ENCODE measurements at regions not wholly inside any gene's neighbourhood (a gene's known extent, or its start where the extent isn't known, plus 50 kb on each side); places are given as distances from the start of the nearest gene placed in this dataset.

DNA sequence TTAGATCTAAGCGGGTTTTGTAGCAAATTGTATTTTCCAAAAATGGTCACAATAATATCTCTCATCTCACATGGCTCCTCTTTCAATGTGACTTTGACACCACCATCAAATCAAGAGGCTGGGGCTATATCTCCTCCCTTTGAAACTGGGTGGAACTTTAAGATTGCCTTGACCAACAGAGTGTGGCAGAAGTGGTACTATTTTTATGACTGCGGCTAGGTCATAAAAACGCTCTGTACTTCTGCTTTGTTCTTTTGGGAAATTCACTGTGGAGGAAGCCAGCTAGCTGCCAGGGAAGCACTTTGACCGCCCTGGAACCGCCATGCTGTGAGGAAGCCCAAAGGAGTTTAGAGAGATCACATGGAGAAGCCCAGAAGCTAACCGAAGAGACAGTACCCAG lies 50.7 kb upstream of the ACOT11 start:
- peak in 3 of 4 experiments; percentile 20 to 33 (median 26) for DNase-seq

DNA sequence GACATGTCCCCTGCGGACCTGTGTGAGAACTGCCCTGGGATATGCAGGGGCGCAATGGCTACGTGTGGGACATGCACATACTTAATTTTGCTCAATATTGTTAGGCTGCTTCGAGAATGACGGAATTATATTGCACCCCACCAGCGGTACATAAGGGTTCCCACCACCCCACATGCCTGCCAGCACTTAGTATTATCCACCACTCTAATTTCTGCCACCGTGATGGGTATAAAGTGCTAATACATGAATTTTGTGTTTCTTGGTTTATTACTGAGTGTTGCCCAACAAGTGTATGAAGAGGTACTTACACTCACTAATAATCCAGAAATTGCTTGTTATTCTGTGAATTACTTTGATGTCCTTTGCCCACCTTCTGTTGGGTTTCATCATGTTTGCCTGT lies 52.1 kb upstream of the ACOT11 start:
- no peak for DNase-seq

DNA sequence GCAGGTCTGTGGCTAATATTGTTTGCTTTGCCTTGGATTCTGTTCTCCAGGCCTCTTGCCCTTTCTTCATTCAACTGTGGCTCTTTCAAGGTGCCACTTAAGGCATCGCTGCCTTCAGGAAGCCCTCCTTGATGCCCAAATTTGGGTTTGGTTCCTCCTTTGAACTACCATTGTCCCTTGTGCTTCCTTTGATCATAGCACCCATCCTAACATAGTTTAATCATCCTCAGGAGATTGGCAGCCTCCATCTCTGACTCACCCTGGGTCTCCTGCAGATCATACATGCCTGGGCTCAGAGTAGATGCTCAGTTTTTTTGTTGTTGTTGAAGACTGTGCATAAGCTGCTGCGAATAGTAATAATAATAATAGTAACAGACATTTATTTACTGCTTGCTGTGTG lies 54.4 kb upstream of the ACOT11 start:
- no peak for DNase-seq

DNA sequence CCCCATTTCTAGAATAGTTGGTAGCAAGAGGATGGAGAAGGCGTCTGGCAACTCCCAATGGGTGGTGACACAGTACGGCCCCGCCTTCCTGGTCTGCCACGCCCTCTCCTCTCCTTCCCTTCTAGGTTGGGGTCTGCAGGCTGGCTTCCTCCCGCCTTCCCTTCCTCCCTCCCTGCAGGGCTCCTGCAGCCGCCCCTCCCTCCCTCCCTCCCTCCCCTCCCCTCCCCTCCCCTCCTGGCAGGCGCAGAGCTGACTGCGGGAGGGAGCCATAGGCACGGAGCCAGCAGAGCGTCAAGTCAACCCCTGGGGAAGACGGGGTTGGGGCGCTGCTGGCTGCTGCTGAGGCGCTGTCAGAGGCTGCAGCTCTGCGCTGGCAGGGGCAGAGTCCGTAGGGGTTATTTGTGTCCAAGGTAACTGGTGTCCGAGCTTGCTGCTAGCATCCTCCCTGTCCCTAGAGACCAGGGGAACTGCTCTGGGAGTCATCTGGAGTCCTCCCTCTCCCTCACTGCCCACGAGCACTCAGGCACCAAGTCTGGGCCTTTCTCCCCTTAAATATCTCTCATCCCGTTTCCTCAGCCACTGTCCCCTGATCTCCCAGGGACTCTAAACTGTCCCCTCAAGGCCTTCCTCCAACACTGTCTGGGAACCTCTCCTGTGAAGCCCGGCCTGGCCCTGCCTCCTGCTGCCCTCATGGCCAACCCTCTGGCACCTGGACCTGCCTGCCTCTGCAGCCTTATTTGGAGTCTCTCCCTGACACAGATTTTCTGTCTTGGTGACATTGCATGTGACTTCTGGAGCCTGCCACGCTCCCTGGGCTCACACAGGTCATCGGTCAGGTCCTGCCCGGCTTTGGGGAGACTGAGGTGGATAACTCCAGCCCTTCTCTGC lies 57.4 kb upstream of the ACOT11 start:
- peak in 1 of 4 experiments; percentile 26 for DNase-seq

DNA sequence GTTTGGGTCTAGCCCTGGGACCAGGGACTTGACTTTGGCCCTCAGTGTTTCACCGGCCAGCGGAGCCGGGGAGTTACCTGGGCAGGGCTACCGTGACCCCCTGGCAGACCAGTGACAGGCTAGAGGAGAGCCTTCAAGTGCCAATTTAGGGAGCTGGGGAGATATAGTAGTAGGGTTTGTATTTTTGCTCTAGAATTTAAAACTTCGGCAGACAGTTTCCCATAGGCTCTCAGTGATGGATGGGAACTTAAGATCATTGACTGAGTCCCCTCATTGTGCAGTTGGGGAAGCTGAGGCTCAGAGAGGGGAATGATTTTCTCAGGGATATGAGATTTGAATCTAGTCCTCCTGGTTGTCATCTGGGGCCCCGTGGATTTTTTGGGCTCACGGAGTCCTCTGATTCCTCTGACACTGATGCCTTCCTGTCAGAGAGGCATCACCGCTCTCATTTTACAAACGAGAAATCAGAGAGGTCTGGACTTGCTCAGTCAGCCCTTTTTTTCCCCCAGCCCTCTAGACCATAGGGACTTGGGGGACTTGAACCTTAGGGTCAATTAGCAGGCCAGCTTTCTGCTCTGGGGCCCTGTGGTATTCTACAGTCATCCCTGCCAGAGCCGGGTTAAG lies 58.3 kb upstream of the ACOT11 start:
- DNase-seq: no peak

DNA sequence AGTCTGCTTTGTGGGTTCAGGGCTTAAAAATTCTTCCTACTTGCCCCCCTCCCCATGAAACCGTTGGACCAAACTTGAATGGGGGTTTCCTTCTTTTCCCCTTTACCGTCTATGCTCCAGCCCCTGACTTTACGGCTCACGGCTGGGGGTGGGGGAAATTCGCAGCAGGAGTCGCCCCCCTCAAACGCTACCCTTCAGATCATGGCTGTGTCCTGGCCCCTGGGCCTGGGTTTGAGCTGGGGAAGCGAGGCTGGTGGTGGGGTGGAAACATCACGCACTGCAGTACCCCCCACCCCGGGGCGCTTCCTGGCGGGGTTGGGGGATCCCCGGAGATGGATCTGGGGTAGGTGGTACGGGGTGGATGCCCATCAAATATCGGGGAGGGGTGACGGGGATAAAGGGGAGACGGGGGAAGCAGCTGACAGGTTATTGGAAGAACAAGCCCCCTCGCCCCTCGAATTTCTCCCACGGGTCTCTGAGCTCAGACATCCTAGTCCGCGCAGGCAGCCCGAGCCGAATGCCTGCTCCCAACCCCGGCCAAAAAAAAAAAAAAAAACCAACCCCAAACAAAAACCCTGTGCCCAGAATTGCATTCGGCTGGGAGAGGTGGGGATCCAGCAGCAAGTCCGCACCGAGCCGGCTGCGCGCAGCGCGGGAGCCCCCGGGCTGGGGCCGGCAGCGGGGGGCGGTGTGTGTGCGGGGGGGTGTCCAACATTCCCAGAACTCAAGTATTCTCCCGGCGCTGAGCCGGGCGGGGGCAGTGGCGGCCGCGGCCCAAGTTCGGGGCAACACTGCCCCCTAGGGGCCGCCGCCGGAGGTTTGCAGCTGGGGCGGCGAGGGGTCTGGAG lies 59.0 kb upstream of the ACOT11 start:
- DNase-seq: peak; percentile 69 to 89 (median 86)

DNA sequence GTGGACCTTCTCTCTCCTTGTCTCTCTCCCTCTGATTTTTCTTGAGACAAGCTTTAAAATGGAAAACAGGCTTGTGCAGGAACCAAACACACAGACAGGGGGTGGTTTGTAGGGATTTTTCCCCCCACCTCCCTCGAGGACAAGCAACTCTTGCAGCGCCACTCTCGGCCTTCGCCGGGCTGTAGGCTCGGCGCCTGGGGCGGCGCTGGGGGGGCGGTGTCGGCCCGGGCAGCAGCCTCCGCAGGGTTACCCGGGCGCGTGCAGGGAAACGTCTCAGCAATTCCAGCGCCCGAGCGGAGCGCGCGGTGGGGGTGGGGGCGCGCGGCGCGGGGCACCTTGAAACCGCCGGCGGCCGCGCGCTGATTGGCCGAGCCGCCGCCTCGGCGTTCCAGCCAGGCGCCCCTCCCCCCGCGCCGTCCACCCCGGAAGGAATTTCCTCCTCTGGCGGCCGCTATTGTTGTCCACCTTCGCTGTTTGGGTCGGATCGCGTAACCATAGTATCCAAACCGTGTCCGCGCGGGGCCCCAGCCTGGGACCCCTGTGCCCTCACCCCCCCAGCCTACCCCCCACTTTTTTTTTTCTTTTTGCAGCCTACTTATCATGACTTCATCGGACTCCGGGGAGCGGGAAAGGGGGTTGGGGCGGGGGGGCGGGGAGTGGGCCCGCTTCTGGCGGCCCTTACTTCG lies 59.8 kb upstream of the ACOT11 start:
- DNase-seq: peak; percentile 90 to 98 (median 96)

DNA sequence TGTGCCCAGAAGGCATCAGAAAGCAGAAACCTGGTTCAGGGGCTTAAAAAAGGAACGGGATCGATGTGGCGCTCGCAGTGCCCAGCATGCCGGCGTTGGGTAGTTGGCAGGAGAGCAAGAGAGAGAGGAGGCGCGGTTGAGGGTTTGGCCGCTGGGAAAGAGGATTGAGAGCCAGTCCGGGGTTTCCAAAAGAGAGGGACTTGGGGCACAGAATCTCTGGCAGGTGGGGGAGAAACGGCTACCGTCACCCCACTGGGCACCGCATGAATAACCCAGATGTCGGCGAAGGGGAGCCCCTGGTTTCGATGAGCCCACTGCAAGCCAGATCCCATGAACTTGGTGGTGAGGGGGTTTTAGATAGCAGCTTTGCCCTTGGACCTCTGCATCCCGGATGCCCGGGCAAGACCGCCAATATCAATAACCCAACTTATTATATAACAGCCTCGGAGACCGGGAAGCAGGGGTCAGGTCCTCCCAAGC lies 60.4 kb upstream of the ACOT11 start:
- DNase-seq: peak in 2 of 4 experiments; percentile 37 to 48

DNA sequence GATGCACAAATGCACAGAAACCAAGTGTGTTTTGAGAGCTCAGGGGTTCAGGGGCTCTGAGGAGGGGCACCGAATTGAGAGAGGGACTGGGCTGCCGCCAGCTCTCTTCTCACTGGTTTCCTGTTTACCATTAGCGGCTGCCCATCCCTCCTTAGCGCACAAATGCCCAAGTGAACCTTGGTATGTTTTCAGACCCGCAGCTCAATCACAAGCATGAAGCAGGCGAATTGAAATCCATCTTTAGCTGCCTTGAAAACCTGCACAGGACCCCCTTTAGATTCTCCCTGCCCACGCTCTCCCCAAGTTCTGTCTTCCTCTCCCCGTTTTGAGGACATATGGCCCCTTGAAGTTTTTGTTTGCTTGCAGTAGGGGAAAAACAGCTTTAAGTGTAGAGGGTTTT lies 61.1 kb upstream of the ACOT11 start:
- no peak for DNase-seq

DNA sequence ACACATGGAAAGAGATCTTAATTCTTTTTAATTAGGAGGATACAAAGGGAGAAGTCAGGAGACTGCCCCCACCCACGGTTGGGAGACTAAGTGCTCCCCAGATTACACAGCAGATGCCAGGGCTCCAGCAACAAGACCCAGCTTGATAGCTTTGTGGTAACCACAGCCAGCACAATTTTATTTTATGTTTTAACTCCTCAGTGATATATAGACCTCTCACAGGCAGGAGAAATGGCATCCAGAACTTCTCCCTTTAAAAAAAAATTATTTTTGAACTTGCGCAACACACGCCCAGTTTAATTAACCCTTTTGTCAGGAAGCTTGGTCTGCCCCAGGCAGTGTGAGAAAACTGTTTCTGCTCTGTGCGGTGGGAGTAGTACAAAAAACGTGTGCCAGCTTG lies 62.6 kb upstream of the ACOT11 start:
- peak in 3 of 4 experiments; percentile 62 to 69 (median 63) for DNase-seq

DNA sequence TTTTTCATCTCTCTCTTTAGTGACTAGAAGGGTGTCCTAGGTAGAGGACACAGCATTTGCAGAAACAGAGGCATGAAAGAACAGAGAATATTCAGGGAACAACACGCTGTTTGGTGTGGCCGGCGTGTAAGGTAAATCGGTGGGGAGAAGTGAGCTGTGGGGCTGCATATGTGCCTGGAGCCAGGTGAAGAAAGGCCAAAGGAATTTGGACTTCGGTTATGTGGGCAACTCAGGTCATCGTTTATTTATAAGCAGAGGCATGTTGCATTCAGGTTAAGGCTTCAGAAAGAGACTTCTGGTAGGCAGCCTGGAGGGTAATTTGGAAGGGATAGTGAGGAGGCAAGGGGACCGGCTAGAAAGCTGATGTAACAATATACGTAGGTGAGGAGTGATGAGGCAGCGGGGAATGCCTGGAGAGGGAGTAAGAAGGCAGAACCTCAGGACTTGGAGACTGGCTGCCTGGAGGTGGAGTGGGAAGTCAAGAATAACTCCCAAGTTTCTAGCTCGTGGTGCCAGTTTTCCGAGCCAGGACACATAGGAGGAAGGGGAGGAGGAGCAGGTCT lies 64.1 kb upstream of the ACOT11 start:
- no peak for DNase-seq

DNA sequence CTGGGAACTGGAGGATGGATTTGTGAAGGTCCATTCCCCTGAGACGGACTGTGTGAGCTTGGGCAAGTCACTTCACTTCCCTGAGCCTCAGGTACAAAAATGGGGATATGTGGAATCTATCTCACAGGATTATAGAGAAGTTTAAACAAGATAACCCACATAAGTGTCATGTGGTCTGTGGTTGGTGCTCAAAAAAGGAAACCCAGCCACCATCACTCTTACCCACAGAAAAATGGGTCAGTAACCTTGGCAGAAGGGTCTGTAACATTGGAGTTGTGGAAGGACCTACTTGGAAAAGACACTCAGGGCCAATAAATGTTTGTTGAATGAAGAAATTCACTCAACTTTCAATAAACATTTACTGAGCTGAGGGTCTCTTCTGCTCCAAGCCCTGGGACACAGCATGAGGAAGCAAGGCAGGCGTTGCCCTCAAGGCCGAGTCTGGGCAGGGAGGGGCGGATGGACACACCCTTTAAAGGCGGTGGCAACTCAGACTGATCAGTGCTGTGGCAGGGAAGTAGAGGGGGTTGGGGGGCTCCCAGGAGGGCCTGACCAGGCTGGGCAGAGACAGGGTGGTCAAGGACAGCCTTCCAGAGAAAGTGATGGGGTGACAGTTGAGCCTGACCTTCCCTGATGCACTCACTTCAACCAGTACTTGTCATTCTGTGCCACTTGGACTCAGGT lies 66.7 kb upstream of the ACOT11 start:
- peak in 1 of 4 experiments; percentile 48 for DNase-seq

DNA sequence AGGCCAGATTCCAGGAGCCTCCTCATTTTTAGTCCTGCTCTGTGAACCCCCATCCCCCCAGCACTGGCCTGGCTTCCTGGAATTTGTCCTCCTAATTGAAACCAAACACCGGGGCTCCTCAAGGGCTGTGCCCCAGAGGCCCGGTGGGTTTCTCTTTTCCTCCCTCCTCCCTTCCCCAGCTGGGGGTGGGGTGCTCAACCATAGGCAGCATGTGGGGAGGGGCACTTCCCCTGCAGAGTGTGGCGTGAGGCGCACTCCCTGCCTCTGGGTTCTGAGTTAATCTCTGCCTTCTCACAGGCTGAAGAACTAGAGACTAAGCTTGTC lies 67.5 kb upstream of the ACOT11 start:
- DNase-seq: peak in 1 of 4 experiments; percentile 45

DNA sequence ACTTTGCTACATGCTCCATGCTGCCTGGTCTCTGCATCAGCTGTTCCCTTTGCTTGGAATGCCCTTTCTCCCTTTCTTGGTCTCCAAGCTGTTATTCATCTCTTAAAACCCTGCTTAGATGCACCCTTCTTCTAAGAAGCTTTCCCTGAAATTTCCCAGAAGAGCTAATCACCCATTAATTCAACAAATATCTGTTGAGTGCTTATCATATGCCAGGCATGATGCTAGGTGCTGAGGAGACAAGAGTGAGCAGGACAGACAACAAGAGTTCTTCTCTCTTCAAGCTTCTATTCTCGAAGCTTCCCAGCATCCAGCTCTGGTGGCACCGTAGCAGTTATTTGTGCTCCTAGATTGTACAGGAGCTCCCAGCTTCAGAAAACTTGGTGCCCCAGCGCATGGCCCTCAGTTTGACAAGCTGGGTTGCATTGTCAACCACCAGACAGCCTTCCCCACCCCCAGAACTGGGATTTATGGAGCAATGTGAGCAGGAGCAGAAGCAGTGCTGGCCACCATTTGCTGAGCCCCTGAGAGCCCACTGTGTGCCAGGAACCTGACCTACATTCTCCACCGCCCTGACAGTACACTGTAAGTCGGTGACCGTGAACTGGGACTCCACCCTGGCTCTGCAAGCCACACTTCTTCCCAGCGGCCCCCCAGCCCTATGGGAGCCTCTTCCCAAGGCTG lies 68.0 kb upstream of the ACOT11 start:
- no peak for DNase-seq

DNA sequence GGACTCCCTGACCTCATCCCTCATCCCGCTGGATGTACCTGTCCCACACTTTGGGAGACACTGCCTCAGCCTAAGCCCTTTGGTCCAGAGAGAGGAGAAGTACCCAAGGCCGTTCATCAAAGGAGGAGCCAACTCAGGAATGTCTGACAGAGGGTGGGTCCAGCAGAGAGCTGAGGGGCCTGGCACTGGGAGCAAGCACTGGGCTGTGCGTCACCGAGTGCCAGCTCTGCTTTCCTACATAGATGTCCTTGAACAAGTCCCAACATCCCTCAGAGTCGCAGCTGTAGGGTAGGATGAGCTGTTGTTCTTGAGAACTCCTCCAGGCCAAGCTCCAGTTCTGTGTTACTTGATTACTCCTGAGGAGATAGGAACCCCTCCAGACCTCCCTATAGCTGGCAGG lies 68.8 kb upstream of the ACOT11 start:
- no peak for DNase-seq

DNA sequence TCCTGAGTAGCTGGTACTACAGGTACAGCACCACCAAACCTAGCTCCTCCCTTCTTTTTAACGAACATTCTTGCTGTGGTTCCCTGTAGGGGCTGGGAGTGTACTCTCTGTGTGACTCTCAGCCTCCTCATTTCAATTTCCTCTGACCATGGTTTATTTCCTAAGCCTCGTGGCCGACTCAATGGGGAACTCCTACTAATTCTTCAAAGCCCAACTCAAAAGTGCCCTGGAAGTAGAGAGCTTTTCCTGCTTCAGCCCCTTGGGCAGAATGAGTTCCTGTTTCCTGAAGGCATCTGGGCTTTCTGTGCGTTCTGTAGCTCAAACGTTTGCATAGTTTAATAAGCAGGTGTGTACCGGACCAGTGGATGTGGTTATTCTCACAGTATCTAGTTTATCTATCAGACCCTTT lies 70.9 kb upstream of the ACOT11 start:
- DNase-seq: no peak

DNA sequence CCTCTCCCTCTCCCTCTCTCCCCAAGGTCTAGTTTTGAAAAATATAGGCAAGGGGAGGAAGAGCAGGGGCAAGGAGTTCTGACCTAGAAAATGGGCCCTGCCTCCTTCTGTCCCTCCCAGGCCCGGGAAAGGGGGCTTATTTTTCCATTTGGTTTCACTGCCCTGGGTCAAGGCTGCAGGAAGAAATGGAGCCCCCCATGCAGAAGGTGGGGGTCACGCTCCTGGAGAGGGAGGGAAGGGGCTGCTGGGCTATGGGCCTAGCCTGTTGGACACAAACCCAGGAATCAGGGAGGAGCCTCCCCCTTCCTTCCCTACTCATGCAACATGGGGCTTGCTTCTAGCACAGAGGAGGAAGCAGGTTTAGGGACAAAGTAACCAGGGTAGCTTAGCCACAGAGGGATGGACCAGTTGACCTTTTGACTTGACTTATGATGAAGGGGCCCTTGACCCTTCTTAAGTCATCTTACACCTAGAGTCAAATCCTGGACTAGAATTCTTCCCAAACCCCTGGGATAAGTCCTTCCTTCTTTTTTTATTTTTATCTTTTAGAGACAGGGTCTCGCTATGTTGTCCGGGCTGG lies 70.4 kb upstream of the SSBP3 start:
- no peak for DNase-seq

DNA sequence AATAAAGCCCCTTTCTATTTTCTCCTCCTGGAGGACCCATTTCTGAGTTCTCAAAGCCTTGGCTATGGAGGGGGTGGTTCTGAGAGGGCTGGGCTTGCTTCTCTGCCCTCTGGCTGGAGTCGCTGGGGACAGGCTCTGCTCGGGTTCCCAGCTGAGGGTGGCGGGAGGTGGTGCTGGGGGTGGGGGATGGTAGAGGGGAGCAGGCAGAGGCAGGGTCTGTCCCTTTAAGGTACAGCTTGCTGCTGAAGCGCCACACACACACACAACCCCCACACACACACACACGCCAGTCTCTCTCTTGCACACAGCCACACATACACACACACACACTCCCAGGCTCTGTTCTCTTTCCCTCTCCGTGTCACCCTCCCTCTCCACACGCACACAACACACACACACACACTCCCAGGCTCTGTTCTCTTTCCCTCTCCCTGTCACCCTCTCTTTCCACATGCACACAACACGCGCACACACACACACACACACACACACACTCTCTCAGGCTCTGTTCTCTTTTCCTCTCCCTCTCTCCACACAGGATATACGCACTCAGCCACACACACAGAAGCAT lies 69.8 kb upstream of the SSBP3 start:
- DNase-seq: peak in 3 of 4 experiments; percentile 31 to 53 (median 52)

DNA sequence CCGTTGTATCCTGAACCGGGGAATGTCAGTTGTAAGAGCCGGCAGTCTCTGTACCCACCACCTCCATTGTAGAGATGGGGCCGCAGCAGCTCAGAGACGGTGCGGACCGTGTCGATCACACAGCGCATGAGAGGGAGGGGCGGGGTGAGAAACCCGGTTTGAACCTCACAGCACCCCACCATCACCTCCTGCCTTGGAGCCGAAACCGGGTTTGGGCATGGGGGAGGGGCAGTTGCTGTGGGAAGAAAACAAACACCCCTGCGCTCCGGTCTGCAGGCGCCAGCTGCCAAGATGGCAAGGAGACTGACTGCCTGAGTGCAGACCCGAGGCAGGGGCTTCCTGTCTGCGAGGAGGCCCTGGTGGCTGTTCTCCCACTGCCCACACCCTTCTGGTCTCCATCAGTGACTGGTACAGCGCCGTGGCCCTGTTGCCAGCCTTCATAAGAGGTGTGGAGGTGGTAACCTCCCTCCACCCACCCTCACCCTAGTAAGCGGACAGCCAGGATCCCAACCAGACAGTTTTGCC lies 69.2 kb upstream of the SSBP3 start:
- DNase-seq: no peak
